Esophagus (tissue), 2 donors: ENCODE measurements at regions not wholly inside any gene's neighbourhood (a gene's known extent, or its start where the extent isn't known, plus 50 kb on each side); places are given as distances from the start of the nearest gene placed in this dataset.
"Not testable (repeated sequence)": the region's sequence is repeated elsewhere in the genome, so short reads cannot be mapped to it uniquely, and the experiment has no call there.

ENCODE experiments used
- H3K27ac ChIP-seq, 2 donors: one replicate each; pipeline ENCODE4 v1.5.1; 2013; ENCODE audit warnings: low read depth in 2 of 2, mild to moderate bottlenecking in 2 of 2, inconsistent platforms in 1 of 2, low read length in 1 of 2, moderate library complexity in 1 of 2
- H3K27me3 ChIP-seq, 2 donors: one replicate each; pipeline ENCODE4 v1.6.1; 2013; ENCODE audit warnings: low read length in 2 of 2, control low read depth in 1 of 2, mild to moderate bottlenecking in 1 of 2; ENCODE audit not compliant: insufficient read depth in 2 of 2, control insufficient read depth in 1 of 2
- H3K36me3 ChIP-seq, 2 donors: one replicate each; pipeline ENCODE4 v1.6.1; 2013; ENCODE audit warnings: low read length in 1 of 2; ENCODE audit not compliant: control insufficient read depth in 2 of 2, insufficient read depth in 2 of 2
- H3K4me1 ChIP-seq, 2 donors: one replicate each; pipeline ENCODE4 v1.6.1; 2013; ENCODE audit warnings: low read length in 1 of 2; ENCODE audit not compliant: control insufficient read depth in 2 of 2, insufficient read depth in 2 of 2
- H3K4me3 ChIP-seq, 2 donors: one replicate each; pipeline ENCODE4 v1.5.1; 2013; ENCODE audit warnings: low read length in 2 of 2, mild to moderate bottlenecking in 2 of 2, low read depth in 1 of 2, moderate library complexity in 1 of 2
- H3K9me3 ChIP-seq, 2 donors: one replicate each; pipeline ENCODE4 v1.6.1; 2013; ENCODE audit warnings: mild to moderate bottlenecking in 2 of 2, low read depth in 1 of 2, low read length in 1 of 2, moderate library complexity in 1 of 2; ENCODE audit not compliant: control insufficient read depth in 2 of 2, insufficient read depth in 1 of 2
- WGBS, 2 donors: extraction: QIAGEN DNeasy Blood & Tissue Kit; methylation state at CpG; one replicate each; pipeline ENCODE4 v1.1.7; 2013; 5-methylcytosine and 5-hydroxymethylcytosine counted together
- donor health status: healthy with polysubstance abuse.
- donor health status: Bipolar disorder and iron deficiency.

DNA sequence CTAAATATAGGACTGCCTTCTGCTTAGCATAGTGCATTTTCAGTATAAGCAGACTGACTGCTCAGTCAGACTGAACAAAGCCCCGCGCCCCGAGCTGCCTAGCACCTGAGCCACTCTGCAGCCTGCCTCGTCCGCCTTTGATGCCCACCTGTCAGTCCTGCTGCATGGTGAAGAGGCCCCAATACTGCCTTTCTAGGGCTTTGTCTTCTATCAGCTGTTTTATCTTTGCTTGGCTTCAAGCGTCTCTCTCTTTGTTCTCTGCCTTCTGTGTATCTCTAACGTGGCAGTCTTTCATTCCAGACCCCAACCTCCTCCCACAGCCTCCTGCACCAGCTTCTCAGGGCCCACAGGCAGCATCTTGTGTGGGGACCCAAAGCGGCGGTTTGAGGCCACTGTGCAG, 1001.0 kb downstream of the VRK1 start:
- H3K9me3 ChIP-seq = no peaks in the 10 kb centered on the region
- WGBS, 2 donors = 77 to 82% methylated on average over 9 of the region's 9 CpGs
- H3K27ac ChIP-seq = no peak overlapping the region
- H3K36me3 ChIP-seq = no peaks in the 10 kb centered on the region
- no peaks in the 10 kb centered on the region for H3K4me1 ChIP-seq
- H3K4me3 ChIP-seq = no peak overlapping the region
- no peaks in the 10 kb centered on the region for H3K27me3 ChIP-seq

DNA sequence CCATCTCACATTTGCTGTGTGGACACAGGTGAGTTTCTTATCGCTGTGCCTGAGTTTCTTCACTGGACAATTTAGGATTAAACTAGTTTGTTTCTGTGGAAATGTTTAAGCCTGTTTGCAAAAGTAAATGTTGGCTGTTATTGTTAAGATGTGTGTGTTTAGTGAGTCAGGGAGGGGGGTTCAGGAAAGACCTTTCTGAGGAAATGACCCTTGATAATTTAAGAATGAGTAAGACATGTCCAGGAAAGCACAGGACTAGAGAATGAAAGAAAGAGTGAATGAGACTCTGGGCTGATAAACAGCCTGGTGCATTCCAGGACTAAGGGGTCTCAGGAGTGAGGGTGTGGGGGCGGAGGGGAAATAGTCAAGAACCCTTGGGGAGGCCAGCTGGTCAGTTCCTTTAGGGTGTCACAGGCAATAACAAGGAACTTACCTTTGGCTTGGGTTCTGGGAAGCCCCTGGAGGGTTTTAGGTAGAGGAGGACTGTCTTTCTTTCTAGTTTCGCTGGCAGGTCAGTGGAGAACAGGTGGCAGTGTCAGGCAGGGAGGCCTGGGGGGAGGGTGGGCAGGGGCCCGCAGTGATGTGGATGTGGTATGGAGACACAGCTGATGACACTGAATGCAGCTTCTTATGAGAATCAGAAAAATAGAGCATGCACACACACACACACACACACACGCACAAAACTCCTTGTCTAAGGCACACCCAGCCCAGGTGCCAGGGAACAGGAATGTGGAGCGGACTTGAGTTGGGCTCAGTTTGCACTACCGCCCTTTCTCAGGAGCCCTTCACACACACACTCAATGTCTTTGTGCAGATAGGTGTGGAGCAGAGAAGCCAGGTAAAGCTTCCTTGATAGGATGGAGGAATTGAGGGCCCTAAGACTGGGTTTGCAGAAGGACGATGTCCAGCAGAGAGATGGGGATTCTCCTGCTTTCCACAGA, 1005.5 kb downstream of the VRK1 start:
- H3K4me1 ChIP-seq = no peaks in the 10 kb centered on the region

DNA sequence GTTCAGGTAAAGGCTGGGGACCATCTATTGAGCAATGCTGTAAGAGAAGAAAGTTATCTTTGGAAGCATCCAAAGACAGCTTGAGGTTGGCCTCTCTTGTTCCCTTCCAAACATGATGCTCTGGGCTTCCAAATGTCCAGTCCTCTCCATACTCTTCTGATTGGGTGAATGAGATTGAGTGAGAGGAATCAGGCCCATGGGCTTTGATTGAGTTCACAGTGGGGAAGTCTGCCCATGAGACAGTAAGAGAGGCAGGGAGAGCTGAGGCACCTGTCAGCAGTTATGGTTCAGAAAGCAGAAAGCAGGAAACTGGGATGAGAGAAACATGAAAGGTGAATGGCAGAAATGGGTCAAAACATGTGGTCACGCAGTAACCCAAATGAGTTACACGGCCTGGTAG, 1006.9 kb downstream of the VRK1 start:
- Histone ChIP-seq H3K9me3 (no peaks in the 10 kb centered on the region), H3K4me1 (no peaks in the 10 kb centered on the region), H3K36me3 (no peaks in the 10 kb centered on the region), H3K27ac (no peak overlapping the region), H3K4me3 (no peak overlapping the region), H3K27me3 (no peaks in the 10 kb centered on the region)
- WGBS, 2 donors = 83 to 85% methylated on average over 2 of the region's 2 CpGs

More for the DNA sequence above, 1005.5 kb downstream of the VRK1 start:
- no peaks in the 10 kb centered on the region for H3K36me3 ChIP-seq
- H3K4me3 ChIP-seq = no peak overlapping the region
- WGBS, 2 donors = 80 to 88% methylated on average over 8 of the region's 8 CpGs
- no peak overlapping the region for H3K27ac ChIP-seq
- no peaks in the 10 kb centered on the region for H3K27me3 ChIP-seq
- H3K9me3 ChIP-seq = no peaks in the 10 kb centered on the region

DNA sequence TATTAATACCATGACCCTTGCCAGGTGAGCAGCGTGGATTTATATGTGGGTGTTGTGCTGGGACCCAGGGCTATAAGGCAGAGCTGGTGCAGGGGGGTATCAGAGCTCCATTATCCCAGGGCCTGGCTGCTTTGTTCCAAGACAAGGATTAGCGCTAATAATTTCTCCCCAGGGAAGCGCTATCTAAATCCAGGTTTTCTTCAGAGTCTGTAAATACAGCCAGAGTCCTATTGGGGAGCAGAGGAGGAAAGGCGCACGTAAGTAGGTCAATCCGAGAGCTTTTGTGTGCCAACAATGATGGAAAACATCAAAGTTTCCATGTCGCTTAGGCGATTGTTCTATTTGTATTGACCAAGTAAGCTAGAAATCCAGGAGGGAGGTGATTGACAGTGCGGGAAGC, 1009.7 kb downstream of the VRK1 start:
- 51 to 60% methylated on average over 9 of the region's 9 CpGs for WGBS, 2 donors
- no peaks in the 10 kb centered on the region for H3K36me3 ChIP-seq
- H3K27me3 ChIP-seq = peaks cover 0 to 3% of the 10 kb centered on the region in 2 donors
- H3K4me3 ChIP-seq = no peak overlapping the region
- H3K4me1 ChIP-seq = no peaks in the 10 kb centered on the region
- no peak overlapping the region for H3K27ac ChIP-seq
- no peaks in the 10 kb centered on the region for H3K9me3 ChIP-seq

DNA sequence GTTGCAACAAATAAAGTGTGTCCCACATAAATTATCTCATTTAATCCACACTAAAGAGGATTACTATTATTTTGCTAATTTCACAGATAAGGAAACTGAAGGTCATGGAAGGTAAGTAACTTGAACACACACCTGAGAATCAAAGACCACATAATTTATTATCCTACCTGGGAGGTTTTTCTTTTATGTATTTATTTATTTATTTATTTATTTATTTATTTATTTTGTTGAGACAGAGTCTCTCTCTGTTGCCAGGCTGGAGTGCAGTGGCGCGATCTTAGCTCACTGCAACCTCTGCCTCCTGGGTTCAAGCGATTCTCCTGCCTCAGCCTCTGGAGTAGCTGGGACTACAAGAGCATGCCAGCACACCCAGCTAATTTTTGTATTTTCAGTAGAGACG, 1011.4 kb downstream of the VRK1 start:
- H3K36me3 ChIP-seq, H3K27ac ChIP-seq, H3K4me3 ChIP-seq, H3K27me3 ChIP-seq, H3K9me3 ChIP-seq, H3K4me1 ChIP-seq: not testable (repeated sequence)
- WGBS, 2 donors = 94 to 95% methylated on average over 4 of the region's 4 CpGs

DNA sequence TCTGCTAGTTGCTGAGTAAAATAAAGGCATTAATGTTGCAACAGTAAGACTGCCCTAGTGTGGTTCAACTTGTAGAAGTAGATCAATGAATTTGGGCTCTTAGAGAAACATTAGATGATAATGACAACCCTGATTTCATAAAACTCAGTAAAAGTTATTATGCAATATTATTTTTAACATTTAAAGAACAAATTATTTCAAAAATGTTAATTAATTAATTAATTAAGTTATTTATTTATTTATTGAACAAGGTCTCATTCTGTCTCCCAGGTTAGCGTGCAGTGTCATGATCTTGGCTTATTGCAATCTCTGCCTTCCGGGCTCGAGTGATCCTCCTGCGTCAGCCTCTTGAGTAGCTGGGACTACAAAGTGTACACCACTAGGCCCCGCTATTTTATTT, 1016.4 kb downstream of the VRK1 start:
- Histone ChIP-seq H3K4me1 (no peaks in the 10 kb centered on the region), H3K27ac (no peak overlapping the region)
- WGBS, 2 donors = 95 to 97% methylated on average over 5 of the region's 5 CpGs

DNA sequence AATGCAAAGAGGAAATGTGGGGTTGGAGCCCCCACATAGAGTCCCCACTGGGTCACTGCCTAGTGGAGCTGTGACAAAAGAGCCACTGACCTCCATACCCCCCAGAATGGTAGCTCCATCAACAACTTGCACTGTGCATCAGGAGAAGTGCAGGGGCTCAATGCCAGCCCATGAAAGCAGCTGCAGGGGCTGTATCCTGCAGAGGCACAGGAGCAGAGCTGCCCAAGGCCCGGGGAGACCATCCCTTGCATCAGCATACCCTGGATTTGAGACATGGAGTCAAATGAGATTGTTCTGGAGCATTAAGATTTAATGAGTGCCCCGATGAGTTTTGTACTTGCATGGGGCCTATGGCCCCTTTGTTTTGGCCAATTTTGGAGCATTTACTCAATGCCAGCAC, 1023.6 kb downstream of the VRK1 start:
- no peak overlapping the region for H3K4me3 ChIP-seq
- WGBS, 2 donors = 70 to 74% methylated on average over 2 of the region's 2 CpGs
- H3K4me1 ChIP-seq = no peaks in the 10 kb centered on the region
- no peaks in the 10 kb centered on the region for H3K36me3 ChIP-seq
- H3K27ac ChIP-seq = no peak overlapping the region
- no peaks in the 10 kb centered on the region for H3K9me3 ChIP-seq
- no peaks in the 10 kb centered on the region for H3K27me3 ChIP-seq

More for the DNA sequence above, 1016.4 kb downstream of the VRK1 start:
- Histone ChIP-seq H3K27me3 (peaks cover 0 to 3% of the 10 kb centered on the region in 2 donors), H3K36me3 (no peaks in the 10 kb centered on the region), H3K4me3 (no peak overlapping the region), H3K9me3 (no peaks in the 10 kb centered on the region)

DNA sequence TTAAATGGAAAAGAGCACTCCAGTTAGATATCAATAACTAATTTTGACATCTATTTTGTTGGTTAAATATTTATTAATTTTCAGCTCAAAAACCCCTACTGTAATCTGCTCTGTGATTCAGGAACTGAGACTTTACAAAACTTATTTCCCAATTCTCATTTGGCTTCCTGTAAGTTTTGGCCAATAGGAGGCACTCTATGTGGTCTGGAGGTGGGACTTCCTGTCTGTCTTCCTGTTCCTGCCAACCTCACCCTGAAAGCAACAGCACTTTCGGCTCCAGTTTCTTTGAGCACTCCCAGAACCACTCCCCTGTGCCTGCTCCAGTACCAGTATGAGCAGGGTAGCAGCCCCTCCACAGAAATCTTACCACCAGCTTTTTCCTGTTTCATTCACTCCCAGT, 1027.0 kb downstream of the VRK1 start:
- Histone ChIP-seq H3K27ac (no peak overlapping the region), H3K9me3 (no peaks in the 10 kb centered on the region), H3K4me1 (no peaks in the 10 kb centered on the region), H3K36me3 (no peaks in the 10 kb centered on the region), H3K4me3 (no peak overlapping the region), H3K27me3 (no peaks in the 10 kb centered on the region)
- WGBS, 2 donors = 0 to 5% methylated on average over 1 of the region's 1 CpG

DNA sequence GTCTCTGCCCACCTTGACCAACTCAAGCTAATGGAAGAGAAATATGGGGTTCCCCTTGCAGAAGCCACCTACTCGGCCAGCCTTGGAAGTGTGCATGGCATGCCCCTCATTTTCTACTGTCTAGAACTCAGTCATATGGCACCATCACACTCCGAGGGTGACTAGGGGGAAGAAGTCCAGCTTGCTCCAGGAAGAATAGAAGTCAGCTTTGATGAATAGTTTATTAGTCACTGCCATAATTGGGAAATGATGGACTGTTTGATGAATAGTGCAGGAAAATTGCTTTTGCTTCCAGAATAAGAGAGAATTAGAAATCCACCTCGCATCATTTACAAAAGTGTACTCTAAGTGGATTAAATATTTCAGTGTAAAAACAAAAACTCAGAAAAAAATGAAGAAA, 1030.6 kb downstream of the VRK1 start:
- 62 to 69% methylated on average over 3 of the region's 3 CpGs for WGBS, 2 donors
- Histone ChIP-seq H3K4me1 (no peaks in the 10 kb centered on the region), H3K27ac (no peak overlapping the region), H3K27me3 (no peaks in the 10 kb centered on the region), H3K4me3 (no peak overlapping the region), H3K36me3 (no peaks in the 10 kb centered on the region), H3K9me3 (no peaks in the 10 kb centered on the region)

DNA sequence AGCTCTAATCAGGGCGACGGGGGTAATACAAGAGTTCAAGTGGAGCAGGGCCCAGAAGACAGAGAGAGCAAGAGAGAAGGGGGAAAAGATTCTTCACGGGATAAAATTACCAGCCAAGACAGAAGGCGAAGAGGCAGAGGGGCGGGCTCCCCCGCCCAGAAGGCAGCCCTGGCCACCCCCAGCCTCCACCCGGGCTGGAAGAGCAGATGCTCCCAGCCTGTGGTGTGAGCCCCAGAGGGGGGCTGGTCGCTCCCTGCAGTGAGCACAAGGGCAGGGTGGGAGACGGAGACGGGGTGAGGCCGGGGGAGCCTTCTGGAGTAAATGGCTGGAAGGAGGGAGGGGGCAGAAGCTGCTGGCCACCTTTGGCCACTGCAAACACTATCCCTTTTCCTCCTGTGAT, 1035.6 kb downstream of the VRK1 start:
- H3K9me3 ChIP-seq = no peaks in the 10 kb centered on the region
- no peaks in the 10 kb centered on the region for H3K27me3 ChIP-seq
- H3K27ac ChIP-seq = no peak overlapping the region
- 62 to 64% methylated on average over 11 of the region's 11 CpGs for WGBS, 2 donors
- H3K4me3 ChIP-seq = no peak overlapping the region
- H3K4me1 ChIP-seq = no peaks in the 10 kb centered on the region
- no peaks in the 10 kb centered on the region for H3K36me3 ChIP-seq
